ENCODE measurements at regions not wholly inside any gene's neighbourhood (a gene's known extent, or its start where the extent isn't known, plus 50 kb on each side); places are given as distances from the start of the nearest gene placed in this dataset.
A peak's percentile ranks its signal among the peaks of the same experiment; 100 is the strongest.

DNA sequence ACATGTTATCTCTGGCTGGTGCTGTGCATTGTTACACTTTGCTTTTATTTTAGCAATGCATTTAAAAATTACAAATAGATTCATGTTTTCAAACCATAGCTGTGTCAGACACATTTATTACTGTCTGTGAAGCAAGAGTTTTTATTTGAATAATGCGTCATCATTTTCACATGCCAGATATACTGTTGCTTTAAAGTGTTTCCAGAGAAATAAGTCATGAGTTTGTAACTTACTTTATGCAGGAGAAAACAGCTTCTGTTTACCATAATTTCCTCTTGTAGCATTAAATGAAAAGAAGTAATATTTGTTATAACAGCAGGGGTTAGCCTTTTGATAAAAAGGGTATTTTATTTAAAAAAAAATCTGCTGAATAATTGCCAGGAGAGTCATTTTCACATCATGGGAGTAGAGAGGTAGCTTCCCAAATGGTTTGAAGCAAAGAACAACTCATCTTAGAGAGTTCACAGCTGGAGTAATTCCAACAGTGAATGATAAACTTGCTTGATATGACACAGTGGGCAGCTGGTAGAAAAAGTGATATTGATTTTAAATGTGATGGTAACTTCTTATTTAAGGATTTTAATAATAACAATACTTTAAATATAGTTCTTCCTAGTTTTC lies 1274.5 kb upstream of the CRIM1 start:
- DNase-seq: no peak
- intact Hi-C loops (cut with DNase I): no loop called here

DNA sequence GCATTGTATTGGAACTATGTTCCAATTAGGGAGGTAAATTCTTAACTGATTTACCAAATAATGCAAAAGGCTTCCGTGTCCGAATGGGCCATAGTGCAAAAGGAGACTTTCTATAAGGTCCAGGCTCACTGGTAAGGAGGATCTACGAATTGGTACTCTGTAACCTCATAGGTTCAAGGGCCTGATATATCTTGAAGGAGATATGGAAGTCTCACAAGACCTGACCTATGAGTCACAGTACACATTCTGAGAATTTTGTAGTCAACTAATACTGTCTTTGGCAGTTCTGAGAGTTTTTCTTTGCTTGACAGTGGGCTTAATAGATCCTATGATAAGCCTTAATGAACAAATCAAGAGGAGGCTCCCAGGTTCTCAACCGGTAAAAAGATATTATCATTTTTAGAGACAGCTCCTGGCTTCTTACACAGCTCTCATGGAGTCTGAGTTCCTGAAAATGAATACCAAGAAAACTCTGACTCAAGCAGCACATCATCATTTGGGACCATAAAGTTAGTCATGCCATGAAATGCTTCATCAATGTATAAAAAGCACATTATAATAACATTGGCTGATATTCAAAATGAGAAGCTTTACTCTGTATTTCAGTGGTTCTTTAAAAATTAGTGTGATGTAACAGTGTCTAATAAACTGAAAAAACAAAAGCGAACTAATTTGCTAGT lies 1275.2 kb upstream of the CRIM1 start:
- intact Hi-C loops (cut with DNase I): no loop called here
- no peak for DNase-seq

DNA sequence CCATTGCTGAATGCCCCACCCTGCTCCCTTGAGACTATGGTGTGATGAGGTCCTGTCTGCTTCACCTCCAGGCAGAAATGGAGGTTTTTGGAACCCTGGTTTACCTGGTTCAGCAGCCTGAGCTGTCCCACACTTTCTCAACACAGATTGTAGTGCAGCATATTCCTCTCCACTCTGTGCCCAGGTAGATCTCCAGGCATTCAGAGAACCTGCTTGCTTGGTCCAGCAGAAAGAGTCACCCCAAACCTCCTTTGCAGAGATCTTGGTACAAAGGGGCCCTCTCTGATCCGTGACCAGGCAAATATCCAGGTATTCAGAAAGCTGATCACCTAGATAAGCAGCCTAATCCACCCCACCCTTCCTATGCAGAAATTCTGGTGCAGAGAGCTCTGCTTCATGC lies 1288.2 kb upstream of the CRIM1 start:
- no peak for DNase-seq
- intact Hi-C loops (cut with DNase I): no loop called here

DNA sequence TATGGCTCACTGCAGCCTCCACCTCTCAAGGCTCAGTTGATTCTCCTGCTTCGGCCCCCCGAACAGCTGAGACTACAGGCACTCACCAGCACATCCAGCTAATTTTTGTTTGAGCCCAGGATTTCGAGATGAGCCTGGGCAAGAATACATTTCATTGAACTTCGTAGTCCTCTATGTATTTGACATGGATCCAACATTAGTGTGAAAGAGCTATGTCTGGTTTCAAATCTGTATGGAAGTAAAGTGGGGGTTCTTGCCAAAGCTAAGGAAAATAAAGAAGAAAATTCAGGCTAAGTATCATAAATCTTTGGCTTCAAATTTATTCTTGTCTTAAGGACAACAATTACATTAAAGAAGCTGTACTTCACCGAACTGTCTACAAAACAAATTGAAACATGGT lies 1291.7 kb upstream of the CRIM1 start:
- DNase-seq: no peak
- intact Hi-C loops (cut with DNase I): no loop called here

DNA sequence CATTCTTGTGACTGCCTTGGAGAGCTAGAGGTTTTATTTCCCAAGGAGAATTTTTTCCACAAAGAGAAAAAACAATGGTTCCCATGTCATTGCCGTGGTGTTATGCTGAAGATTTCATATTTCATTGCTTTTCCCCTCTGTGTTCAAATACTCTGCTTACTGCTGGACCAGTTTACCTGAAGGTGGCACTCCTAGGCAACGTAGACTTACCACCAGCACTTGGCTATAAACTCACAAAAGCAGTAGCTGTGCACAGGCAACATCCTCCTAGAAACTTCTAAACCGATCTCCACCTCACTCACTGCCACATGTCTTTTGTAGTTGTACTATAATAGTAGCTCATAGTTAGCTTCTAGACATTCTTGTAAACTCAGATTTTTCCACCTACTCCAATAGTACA lies 1319.7 kb upstream of the CRIM1 start:
- intact Hi-C loops (cut with DNase I): no loop called here
- peak in 1 of 10 donors; percentile 11 for DNase-seq

DNA sequence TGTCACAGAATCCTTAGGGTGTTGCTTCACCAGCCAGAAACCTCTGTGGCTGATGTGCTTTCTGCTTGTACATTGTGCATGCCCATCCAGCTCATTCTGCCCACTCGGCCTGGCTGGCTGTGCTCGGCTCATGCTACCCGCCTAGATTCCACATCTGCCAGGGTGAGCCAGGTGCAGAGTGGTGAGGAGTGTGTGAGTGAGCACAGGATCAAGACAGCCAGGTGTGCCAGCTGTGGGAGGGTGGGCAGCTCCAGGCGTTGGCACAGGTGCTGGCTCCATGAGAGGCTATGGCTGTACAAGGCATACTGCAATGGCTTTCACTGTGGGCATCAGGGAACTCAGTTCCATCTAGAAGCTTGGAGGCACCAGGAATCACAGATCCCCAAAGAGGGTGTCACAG lies 1321.8 kb upstream of the CRIM1 start:
- intact Hi-C loops (cut with DNase I): no loop called here
- peak in 2 of 10 donors; percentile 49 to 51 for DNase-seq

DNA sequence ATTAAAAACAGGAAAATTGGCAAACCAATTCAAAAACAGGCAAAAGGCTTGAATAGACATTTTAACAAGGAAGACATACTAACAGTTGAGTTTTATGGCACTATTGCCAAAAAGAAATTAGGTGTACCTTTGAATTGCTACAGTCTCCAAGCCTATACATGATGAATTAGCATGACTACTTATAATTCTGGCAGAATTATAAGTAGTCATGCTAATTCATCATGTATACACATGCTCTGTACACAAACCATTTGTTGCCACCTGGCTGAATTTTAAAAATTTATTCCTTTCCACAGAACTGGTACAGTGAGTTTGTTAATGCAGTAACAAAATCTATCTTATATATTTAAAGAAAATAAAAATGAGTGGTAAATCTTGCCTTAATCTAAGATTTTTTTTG lies 1332.0 kb upstream of the CRIM1 start:
- no peak for DNase-seq
- intact Hi-C loops (cut with DNase I): no loop called here

DNA sequence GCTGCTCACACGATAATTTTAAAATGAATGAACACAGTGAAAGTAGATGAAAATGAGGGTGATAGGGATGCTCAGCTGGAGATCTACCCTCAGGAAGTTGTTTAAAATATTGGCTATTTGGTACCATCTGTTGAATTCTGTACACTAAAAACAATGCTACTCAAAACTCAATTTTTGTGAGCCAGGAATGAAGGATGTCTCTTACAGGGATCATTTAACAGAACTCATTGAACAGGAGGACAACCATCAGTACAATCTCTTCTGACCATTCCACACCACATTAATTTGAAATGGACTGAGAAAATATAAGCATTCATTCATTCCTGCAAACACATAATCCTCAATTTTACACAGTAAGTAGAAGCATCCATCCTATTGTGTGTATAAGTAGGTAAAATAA lies 1355.1 kb upstream of the CRIM1 start:
- intact Hi-C loops (cut with DNase I): no loop called here

DNA sequence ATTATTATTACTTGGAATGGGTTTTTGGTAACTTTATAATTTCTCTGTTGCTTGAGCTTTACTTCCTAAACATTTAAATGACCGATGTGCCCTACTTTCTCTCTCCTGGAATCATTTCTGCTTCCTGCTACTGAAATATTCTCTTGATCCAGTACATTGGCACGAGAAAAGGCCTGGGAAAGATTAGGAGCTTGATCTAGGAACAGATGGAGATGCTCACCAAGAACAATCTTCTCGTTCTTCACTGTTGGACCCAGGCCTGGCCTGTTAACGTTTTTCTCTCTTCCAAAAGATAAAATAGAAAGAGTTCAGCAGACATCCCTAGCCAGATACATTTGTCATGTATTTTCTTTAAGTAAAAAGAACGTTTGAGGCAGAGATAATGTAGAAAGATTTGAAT lies 1356.8 kb upstream of the CRIM1 start:
- intact Hi-C loops (cut with DNase I): no loop called here
- DNase-seq: peak in 1 of 10 donors; percentile 7

More for the DNA sequence above, 1355.1 kb upstream of the CRIM1 start:
- no peak for DNase-seq

DNA sequence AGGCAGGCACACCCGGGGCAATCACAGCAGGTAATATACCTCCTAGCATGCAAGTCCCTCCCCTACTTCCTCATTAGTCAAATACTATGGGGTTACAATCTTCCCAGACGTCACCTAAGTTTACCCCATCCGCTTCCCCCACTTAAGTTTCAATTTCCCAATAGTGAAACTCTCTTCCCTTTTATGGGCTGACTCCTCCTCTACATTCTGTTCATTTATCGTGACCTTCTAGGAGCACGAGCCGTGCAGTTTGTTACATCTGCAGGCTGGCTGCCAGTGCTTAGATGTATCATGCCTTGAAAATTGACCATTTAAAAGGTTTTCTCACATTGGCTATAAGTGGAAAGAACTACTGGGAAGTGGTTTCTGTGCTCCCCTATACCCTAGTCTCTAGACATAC lies 1357.8 kb upstream of the CRIM1 start:
- intact Hi-C loops (cut with DNase I): no loop called here
- DNase-seq: no peak

DNA sequence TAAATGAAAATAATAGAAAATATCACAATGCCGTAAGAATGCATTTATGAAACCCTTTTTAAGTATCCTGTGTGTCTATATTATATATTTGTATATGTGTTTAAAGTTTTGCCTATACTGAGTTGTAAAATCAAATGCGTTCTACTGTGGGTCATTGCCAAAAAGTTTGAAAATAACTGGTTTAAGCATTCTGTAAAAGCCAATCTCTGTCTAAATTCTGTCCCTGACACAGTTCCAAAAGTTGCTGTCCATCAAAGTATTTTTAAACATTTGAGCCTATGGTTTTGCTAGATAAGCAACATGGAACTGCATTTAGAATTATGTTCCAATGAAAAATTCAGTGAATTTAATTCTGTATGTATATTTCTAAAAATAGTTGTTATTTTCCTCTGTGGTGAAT lies 1360.4 kb upstream of the CRIM1 start:
- no peak for DNase-seq
- intact Hi-C loops (cut with DNase I): no loop called here

DNA sequence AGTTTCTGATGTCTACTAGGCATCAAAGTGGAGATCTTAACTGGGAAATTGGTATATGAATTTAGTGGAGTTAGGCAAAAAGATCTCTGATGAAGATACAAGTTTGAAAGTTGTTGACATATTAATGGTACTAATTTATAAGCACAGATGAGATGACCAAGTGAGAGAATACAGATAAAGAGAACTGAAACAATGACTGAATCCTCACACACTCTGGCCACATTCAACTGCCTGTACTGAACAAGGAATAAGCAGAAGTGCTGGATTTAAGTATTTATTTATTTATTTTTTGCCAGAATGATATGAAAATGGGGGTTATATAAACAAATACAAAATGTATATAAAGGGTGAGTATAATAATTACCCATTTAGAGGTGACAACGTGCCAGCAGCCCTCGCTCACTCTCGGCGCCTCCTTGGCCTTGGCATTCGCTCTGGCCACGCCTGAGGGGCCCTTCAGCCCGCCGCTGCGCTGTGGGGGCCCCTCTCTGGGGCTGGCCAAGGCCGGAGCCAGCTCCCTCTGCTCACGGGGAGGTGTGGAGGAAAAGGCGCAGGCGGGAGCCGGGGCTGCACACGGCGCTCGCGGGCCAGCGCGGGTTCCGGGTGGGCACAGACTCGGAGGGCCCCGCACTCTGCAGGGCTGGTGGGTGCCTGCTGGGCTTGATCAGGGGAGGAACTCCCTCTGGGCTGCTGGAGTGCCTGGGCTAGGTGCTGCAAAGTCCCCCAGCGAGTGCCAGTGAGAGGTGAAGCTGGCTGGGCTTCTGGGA lies 1363.9 kb upstream of the CRIM1 start:
- peak in 1 of 10 donors; percentile 38 for DNase-seq
- intact Hi-C loops (cut with DNase I): no loop called here

DNA sequence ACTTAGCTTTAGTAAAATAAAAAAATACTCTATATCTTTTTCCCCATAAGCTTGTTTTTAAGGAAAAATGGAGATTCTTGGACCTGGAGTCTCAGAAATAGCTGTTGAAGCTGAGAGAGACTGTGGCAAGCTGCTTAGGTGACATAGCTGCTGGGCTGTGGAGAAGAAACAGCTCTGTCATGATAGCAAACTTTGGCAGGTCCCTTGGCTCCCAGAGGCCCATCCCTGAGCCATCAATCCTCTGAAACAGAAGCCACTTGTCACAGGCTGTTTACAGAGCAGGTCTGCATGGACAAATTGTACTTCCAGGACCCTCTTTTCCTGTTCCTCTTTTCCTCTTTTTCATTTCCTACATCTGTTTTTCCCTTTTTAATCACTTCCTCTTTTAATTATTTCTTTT lies 1370.1 kb upstream of the CRIM1 start:
- DNase-seq: no peak
- intact Hi-C loops (cut with DNase I): no loop called here

DNA sequence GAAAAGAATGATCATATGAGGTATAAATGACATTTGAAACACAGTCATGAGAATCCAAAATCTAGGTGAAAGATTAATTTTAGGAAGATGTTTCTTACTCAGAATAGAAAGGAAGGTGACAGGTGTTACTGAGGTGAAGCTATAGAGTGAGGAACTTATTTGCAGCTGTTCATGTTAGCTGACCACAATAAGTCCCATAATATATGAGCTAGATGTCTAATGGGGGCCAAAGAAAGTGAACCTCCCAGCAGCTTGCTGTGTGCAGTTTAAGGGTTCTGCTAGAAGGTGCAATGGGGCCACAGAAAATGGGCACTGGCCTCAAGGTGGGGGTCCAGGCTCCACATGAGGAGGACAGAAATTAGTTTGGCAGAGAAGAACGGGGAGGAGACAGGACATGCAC lies 1374.9 kb upstream of the CRIM1 start:
- intact Hi-C loops (cut with DNase I): no loop called here
- no peak for DNase-seq

DNA sequence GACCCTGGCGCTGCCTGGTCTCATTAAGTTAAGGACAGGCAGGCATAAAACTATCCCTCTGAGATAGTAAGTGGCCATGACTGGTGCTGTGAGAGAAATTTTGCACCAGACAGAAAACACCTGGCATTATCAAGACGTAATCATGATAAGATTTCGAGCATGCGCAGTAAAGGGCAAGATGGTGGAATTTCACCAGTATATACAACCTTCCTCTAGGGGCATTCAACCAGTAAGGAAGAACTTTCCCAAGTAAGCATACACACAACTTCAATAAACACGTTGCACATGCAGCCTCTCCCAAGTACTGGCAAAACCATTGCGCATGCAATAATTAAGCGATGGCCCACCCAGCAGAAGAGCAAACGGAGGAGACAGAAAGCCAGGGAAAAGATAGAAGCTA lies 1376.4 kb upstream of the CRIM1 start:
- no peak for DNase-seq
- intact Hi-C loops (cut with DNase I): no loop called here

DNA sequence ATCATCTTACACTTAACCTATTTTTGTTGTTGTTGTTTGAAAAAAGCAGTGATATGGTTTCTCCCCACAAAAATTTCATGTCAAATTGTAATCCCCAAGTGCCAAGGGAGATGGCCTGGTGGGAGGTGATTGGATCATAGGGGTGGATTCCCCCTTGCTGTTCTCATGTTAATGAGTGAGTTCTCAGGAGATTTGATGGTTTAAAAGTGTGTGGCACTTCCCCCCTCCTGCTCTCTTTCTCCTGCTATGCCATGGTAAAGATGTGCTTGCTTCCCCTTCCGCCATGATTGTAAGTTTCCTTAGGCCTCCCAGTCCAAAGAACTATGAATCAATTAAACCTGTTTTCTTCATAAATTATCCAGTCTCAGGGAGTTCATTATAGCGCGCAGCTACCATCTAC lies 1362.7 kb upstream of the FAM98A start:
- intact Hi-C loops (cut with DNase I): no loop called here
- DNase-seq: no peak

DNA sequence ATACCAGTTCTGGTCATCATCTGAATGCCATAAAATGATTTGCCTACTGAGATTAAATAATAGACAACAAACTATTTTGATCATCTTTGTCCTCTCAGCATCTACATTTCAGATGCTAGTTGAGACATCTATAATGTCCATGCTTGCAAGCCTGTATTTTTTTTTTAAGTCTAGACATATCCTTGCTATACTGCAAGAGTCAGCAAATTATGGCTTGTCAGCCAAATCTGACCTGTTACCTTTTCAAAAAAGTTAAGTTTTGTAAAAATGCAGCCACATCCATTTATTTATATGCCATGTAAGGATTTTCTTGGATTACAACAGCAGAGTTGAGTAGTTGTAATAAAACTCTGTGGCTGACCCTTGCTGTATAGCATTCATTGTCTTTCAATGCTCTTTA lies 1355.7 kb upstream of the FAM98A start:
- no peak for DNase-seq
- intact Hi-C loops (cut with DNase I): no loop called here

DNA sequence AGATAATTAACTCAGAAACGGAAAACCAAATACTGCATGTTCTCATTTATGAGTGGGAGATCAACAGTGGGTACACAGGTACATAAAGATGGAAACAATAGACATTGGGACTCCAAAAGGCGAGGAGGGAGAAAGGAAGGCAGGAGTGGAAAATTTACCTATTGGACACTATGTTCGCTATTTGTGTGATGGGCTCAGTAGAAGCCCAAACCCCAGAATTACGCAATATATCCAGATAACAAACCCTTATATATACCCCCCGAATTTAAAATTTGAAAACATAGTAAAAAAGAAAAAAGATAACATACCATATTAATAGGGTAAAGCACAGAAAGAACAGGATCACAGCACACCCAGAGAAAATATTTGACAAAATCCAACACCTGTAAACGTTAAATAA lies 1351.7 kb upstream of the FAM98A start:
- intact Hi-C loops (cut with DNase I): no loop called here
- DNase-seq: no peak

DNA sequence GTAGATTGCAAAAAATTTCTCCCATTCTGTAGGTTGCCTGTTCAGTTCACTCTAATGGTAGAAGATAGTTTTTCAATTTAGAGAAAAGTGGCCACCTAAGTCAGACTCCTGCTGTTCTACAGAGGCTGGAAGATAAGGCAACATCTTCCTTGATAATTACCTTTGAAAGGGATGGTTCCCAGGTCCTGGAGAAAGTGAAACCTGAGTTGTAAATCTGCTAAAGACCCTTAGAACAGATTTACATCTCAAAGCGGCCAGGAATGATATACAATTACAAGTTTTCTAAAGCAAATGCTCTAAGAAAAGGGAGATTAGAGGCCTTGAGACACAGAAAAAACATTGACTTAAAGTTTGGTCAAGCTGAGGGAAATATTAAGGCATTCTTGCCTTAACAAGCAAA lies 1350.2 kb upstream of the FAM98A start:
- intact Hi-C loops (cut with DNase I): no loop called here
- DNase-seq: no peak

DNA sequence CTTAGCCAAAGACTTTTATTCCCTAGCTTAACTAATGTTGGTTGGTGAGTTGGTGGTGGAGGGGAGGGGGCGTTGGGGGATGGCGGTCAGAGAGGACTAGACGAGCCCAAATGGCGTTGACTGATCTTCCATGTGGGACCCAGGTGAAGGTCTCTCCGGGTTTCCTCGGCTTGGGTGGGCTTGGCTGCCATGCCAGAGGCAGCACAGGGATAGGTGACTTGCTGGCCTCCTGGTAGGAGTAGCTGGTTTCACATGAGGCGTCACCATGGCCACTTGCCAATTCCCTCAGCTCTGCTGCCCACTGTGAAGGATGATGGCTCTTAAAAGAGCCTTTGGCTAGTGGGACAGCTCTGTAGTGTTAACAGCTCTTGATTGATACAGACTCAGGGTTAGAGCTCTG lies 1337.0 kb upstream of the FAM98A start:
- intact Hi-C loops (cut with DNase I): no loop called here
- peak in 1 of 10 donors; percentile 57 for DNase-seq

DNA sequence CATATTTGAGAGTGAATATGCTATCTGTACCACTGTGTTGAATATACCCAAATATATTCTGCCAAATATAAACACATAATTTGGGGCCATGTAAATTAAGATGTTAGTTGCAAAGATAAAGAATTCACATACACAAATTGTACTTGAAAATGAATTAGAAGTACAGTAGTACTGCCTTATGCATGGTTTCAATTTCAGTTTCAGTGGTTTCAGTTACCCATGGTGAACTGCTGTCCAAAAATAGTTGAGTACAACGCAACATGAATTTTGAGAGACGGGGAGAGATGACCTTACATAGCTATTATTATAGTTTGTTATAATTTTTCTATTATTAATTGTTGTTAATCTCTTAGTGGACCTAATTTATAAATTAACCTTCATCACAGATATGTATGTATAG lies 1313.0 kb upstream of the FAM98A start:
- intact Hi-C loops (cut with DNase I): no loop called here
- DNase-seq: no peak
